Ramos (cell line): ENCODE measurements at regions not wholly inside any gene's neighbourhood (a gene's known extent, or its start where the extent isn't known, plus 50 kb on each side); places are given as distances from the start of the nearest gene placed in this dataset.
"Not testable (repeated sequence)": the region's sequence is repeated elsewhere in the genome, so short reads cannot be mapped to it uniquely, and the experiment has no call there.

Source experiments
- in situ Hi-C: fragments of 300-500 bp; cut with MboI; formaldehyde crosslinking; loops from one replicate; pipeline ENCODE4 v1.14.3; 2022; ENCODE audit warnings: low sequenced_read_pairs; ENCODE audit not compliant: unreplicated experiment

DNA sequence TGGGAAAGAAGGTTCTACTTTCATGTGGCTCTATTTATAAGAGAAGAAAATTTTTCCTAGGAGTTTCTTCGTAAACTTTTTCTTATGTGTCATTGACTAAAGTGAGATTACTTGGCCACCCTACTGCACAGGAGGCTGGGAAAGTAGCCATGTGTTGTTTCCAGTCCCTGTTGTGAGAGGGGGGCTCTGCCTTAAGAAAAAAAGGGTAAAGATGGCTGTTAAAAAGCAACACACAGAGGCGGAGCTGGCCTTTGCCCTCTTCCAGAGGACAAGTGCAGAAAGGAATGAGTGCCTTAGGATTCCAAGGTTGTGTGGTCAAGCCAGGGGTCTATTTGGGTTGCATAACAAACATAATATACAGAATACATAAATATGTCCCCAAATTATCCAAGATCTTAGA is 230.0 kb upstream of the CXCR4 start:
- in situ Hi-C loops: no loop called here

DNA sequence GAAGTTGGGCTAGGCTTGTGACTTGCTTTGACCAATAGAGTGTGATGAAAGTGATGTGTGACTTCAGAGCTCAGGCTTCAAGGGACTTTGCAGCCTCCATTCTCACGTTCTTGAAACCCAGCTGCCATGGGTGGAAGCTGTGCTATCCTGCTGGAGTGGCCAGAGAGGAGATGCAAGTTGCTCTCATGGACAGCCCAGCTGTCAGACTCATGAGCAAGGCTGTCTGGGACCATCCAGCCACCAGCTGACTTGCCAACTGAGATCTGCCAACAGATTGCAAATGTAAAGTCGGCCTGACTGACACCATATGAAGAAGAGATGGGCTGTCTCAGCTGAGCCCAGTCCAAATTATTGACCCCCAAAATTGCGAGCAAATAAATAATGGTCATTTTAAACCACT is 226.4 kb upstream of the CXCR4 start:
- in situ Hi-C loops: no loop called here

- in situ Hi-C loops: no loop called here
Observed at GRCh38 chr2:136342138-136342537, 224.2 kb upstream of the CXCR4 start.

GRCh38 chr2:136334967-136335366 is 217.0 kb upstream of the CXCR4 start:
- in situ Hi-C loops: no loop called here

DNA sequence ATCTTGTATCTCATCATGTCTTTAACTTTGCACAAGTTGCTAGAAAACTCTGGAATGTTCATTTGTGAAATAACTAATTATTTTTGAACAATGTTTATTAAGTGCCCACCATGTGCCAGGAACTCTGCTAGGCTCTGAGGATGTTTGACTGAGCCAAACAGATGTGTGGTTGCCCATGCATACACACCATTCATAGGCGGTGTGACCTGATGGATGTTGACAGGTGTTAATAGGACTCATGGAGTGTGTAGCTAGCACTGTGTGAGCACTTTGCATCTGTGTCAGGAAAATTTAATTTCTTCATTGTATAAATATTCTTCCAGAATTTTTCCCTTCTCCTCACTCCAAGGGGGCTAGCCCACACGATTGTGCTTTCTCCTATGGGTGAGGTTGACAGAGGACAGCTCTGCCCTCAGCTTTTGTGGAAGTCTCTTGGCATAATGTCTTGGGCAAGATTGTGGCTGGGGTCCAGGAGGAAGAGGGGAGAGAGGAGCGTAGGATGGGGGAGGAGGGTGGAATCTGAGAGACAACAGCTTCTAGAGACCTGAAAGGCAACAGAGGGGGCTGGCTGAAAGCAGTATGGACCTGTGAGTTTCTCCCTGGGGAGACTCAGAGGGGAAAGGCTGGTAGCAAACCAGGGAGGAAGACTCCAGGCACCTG is 214.6 kb upstream of the CXCR4 start:
- in situ Hi-C loops: no loop called here

- in situ Hi-C loops: no loop called here
Observed at GRCh38 chr2:136331226-136331625, 213.3 kb upstream of the CXCR4 start.

DNA sequence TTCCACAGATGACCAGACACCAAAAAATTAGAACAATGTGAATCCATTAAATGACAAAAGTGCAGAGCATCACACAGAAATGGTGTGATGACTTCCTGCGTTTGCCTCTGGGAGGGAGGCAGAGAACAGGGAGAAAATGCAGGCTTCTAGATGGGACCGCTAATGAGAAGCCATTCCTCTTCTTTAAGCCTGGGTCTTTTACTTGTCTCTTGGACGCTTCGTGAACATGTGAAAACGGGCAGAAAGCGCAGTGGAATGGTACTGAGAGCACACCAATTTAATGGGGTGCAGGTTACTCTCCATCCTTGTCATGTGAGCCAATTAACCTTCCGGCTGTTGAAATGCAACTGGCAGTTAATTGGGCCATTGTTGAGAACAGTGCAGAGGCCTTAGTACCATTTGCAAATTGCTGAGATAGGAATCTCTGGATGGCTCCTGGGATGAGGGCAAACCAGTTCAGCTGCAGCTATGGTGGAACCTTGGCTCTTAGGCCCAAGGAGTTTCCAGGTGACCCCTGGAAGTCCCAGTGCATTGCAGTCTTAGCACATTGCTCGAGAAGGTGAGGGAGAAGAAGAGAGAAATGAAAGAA is 210.4 kb upstream of the CXCR4 start:
- in situ Hi-C loops: no loop called here

DNA sequence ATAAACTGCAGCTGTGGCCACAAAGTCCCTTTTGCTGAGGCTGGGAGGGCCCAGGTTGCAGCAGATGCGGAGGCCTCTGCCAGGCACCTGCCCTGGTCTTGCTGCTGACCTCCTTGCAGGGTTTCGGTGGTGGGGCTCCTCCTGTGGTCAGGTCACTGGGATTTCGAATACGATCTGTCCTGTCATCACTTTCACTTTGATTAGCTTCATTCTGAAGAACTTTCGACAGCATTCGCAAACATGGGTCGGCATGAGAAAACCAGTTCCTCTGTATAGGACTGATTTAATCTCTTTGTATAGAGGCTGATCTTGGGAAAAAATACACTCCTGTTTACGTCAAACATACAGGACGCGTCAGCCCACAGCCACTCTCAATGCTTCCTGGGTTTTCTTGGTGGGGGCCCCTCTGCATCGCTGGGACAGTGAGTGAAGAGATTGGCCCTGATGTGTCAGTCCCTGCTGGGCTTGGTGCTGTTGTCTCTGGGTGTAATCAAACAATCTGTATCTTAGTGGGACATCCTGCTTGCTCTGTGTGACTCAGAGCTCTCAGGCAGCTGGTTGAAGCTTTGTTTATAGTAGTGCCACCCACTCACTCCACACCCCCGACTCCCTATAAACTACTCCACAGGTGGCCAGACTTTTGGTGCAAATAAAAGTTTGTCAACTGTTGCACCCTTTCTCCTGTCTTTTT is 209.4 kb upstream of the CXCR4 start:
- in situ Hi-C loops: no loop called here

GRCh38 chr2:136325844-136326331 is 207.9 kb upstream of the CXCR4 start:
- in situ Hi-C loops: no loop called here

- in situ Hi-C loops: no loop called here
Observed at GRCh38 chr2:136324966-136325365, 207.0 kb upstream of the CXCR4 start.

- in situ Hi-C loops: no loop called here
Observed at GRCh38 chr2:136323935-136324334, 206.0 kb upstream of the CXCR4 start.

DNA sequence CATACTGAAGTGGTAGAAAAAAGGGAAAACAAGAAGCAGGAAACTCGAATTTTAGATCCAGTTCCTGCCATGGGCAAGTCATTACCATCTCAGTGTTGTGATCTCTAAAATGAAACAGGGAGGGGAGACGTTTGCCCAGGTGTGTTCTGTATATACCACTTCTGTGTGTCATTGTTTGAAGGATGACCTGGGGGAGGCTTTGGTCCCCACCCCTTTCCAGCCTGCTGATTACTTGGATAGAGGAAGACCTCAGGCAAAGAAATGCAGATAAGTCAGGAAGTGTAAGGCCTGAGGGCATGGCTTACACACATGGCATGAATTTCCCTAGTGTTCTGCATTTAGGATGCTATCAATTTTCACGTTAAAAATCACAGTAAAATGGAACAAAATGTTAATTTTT is 205.2 kb upstream of the CXCR4 start:
- in situ Hi-C loops: no loop called here

DNA sequence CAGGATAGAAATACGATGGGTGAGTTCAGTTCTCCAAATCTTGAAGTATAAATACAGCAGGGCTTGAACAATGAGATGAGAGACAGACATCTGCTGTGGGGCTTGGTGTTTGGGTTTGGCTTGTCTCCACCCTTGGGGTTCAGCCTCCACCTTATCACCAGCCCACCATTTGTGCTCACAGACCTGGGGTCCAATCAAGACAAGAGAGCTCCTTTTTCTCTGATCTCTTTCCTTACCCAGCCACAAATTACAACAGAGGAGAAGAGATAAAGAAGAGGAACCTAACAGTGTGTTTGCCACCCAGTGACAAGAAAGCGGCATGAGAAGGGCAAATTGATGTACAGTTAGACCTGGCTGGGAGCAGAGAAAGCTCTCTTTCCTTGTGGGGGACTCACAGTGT is 204.5 kb upstream of the CXCR4 start:
- in situ Hi-C loops: no loop called here

DNA sequence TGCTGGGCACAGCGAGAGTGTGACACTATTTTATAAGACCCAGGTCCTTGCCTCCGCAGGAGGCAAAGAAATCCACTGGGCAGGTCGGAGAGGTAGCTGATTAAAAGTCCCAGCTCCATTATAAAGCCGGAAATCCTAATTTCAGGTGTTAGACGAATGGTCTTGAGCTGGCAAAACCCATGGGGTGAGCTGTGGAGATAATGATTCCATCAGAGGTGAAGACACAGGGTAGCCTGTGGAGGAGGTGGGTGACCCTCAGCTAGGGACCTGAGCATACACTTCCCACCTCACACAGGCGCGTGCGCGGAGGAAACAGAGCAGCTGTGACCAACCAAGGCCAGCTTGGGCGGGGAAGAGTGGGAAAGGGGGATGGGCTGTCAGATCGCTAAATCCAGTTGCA is 201.7 kb upstream of the CXCR4 start:
- in situ Hi-C loops: no loop called here

- in situ Hi-C loops: no loop called here
Observed at GRCh38 chr2:136319237-136319636, 201.3 kb upstream of the CXCR4 start.

GRCh38 chr2:136314240-136314639 is 196.3 kb upstream of the CXCR4 start:
- in situ Hi-C loops: no loop called here

- in situ Hi-C loops: not testable (repeated sequence)
Observed at GRCh38 chr2:136312568-136312967, 194.6 kb upstream of the CXCR4 start.

GRCh38 chr2:136310797-136311603 is 193.1 kb upstream of the CXCR4 start:
- in situ Hi-C loops: no loop called here

DNA sequence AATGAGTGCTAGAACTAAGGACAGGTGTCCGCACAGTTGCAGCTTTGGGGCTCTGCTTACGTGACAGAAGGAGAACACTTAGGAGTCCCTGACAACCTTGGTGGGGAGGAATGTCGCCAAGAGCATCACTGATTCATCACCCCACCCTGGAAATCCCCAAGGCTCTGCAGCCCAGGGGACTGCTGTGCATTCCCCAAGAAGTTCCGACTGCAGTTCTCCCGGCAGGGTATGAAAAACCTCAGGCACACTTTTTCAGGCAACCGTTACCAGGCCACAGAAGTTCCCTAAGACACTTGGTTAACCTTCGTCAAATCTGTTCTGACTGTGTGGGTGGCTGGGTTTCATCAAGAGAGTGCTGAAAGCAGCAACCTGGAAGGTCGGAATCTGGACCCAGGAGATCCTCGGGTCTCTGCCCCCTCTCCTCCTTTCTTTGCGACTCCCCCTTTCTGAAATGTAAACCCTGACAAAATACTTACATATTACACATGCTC is 192.1 kb upstream of the CXCR4 start:
- in situ Hi-C loops: no loop called here

GRCh38 chr2:136308611-136309010 is 190.7 kb upstream of the CXCR4 start:
- in situ Hi-C loops: no loop called here

DNA sequence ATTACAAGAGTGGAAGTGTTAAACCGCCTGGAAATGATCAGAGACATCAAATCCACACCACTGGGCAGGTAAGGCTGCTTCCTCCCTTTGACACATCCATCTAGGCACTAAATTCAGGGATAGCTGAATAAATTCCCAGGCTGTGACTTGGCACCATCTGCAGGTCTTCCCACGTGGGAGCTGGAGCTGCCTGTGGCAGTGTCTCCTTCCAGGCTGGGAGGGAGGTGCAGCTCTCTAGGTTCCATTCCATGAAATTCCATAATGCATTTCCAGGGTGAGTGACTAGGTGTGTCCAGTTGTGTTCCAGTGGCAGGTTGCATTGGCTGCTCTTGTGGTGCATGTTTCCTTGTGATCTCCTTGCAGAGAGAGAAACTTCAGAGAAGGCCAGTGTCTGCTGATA is 188.9 kb upstream of the CXCR4 start:
- in situ Hi-C loops: no loop called here
